GM21576 (cell line): ENCODE measurements at regions not wholly inside any gene's neighbourhood (a gene's known extent, or its start where the extent isn't known, plus 50 kb on each side); places are given as distances from the start of the nearest gene placed in this dataset.

Source experiments
- ATAC-seq: cut with Tn5 transposase; IDR thresholded peaks from one replicate; pipeline ENCODE4 v1.9.1; 2021; ENCODE audit warnings: mild to moderate bottlenecking, moderate library complexity; ENCODE audit not compliant: unreplicated experiment

DNA sequence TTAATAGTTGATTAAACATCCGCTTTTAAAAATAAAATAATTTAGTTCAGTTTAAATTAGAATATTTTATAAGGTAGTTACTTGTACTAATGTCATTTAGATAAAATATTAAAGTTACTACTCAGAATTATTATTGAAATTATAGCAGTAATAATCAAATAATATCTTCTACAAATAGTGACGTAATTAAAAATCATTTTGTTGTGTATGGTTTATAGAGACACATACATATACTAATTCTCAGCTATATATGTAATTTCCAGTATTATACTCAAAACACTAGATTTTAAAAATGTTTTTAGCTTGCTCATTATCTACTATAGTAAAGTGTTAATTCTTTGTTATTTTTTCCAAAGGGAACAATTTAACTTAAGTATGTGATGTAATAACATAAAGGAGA, 435.2 kb upstream of the MANEA start:
- ATAC-seq, result no peak

DNA sequence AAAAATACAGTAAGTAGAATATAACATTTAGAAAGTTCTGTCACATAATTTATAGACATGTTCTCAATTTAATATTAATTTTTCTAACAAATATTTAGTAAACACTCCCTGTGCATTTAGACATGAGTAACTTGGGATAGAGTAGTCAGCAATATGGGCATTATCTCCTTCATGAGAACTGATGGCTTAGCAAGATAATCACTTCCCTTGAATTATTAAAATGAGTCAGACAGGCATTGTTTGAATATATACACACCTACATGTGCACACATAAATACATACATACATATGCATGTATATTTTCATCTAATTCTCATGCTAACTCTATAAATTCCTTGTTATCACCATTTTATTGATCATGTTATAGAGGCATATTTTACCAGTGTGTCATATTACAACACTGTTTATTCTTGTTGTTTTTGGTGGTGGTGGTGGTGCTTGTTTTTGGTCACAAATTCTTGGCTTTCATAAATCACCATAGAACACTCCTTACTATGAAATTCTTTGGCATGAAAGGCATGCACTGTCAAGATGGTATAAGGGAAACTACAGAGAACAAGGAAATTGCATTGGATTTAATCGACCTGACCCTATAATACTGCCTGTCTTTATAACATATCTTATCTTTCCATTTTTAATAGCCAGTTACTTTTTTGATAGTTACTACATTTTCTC, 434.5 kb upstream of the MANEA start:
- ATAC-seq, result no peak

DNA sequence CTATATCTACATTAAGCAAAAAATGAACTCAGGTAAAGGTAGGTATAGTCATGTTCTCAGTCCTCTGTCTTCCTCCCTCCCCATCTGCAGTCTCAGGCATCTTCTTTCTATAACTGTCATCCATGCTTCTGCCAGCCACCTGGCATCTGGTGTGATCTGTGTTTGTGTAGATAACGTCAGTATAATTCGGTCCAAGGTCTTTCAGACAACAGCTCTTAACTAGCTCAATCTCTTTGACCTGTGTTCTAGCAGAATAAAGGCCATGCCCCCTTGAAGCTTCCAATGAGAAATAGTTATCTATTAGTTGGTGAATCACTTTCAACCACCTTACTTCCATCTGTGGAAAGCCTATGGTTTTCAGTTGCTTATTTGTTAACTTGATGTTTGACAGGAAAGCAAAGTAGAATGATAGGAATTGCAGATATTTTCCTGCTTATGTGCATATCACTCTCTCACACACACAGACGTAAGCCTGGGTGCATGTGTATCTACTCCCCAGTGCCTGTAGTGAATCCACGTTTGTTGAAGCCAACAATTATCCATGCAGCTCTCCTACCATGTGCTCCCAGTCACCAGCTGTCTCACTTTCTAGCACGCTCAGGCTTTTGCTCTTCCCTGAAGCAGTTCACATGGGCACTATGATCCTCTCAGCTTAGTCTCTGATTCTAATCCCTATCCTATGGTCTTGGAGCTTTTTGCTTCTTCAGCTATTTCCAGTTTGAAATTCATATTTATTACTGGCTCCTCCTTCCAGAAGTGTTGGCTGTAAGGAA, 433.7 kb upstream of the MANEA start:
- ATAC-seq, result no peak

DNA sequence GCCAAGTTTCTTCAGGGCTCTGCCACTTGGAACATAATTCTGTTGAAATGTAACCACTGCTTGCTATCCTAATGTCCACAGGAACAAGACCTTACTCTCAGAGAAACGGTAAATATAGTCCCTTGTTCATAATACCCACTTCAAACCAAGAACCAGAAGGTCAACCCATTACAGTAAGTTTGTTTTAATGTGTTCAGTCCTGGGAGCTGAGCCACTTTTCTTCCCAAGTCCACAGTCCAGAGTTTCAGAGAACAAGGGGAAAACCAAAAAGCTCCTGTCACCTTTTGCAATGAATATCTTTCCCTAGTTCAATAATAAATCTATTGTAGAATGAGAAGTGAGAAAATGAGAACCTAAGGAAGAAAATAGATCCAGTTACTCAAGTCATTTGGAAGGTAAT, 431.9 kb upstream of the MANEA start:
- ATAC-seq, result no peak

DNA sequence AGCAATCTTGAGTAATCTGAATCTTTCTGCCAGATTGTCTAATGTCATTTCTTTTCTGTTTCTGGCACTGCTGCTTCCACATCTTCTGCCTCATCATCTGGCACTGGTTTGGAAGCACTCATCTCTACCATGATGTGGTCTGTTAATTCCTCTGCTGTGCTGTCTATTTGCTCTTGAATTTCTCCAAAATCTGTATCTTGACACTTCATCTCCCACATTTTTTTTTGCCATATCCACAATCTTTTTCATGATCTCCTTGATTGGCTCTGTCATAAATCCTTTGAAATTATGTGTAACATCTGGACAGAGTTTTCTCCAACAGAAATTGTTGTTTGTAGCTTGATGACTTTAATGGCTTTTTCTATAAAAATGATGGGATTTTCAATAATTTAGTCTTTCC, 417.8 kb upstream of the MANEA start:
- no peak for ATAC-seq

DNA sequence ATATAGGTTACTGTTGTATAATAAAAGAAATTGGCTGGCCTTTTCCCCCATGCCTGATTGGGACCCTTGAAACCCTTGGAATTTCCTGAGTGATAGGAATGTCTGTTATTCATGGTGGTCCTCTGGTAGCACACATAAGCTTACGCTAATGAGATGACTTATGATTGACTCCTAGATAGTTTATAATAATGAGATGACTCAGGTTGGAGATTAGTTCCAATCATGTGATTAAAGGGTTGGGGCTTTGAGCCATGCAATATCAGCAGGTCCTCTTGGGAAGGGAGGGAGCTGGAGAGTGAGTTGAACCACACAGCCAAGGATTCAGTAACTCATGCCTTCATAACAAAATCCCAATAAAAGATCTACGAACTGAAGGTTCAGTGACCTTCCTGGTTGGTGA, 407.6 kb upstream of the MANEA start:
- no peak for ATAC-seq

DNA sequence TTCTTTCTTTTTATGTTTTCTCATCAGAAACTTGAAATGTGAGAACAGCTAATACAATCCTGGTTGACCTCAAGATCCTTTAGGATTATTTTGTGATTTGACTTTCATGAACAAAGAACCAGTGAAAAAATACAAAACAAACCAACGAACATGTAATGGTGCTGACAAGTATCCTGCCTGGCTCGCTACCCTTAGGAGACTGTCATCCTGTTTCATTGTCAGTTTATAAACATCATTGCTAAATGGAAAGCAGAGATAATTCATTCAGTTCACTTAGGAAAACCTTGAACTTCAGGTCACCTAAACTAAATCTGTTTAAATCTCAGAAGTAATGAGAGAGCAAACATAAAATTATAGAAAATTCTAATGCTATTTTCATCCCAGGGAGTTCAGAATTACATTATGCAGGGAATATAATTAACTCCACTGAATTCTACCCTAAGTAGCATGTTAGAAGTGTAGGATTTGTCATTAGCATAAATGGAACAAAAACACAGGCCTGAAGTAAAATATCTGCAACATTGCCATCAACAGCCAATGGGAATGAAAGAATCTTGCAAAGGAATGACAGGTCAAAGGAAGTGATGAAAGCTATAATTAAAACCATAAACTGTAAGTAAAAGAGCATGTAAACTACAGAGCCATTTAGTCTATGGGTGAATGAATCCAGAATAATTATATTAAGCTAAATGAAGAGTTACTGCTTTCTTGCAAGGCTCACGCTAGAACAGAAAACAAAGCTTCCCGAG, 401.2 kb upstream of the MANEA start:
- no peak for ATAC-seq

DNA sequence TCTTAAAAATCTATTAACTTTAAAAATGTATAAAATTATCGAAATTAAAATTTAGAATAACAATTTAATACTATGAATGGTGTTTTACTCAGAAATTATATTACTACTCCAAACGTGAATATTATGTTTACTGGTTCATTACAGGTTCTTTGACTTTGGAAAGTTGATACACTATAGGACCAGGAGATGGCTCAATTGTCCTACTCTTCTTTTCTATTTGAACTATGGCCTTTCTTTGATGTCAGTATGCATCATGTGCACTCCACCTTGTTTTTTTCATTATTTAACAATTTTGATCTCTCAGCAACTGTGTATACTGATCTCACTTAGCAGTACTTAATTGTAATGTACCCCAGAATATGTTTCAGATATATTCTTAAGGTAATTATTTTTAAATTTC, 391.5 kb upstream of the MANEA start:
- ATAC-seq, result no peak

DNA sequence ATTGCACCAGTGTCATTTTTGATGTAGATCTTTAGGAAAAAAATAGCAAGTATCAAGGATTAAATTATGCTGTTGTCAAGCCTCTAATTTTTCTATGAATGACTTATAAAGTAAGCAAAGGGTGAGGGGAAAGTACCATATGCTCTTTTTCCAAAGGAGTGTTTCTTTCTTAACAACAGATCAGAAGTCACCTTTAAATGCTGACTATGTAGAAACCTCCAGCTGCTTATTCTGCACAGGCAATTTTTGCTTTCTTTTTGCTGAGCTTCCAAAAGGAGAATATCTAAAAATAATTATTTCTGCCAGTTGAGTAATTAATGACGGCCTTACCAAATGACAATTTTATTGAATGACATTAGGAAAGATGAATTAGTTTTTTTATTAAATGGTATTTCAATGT, 390.6 kb upstream of the MANEA start:
- ATAC-seq, result no peak

DNA sequence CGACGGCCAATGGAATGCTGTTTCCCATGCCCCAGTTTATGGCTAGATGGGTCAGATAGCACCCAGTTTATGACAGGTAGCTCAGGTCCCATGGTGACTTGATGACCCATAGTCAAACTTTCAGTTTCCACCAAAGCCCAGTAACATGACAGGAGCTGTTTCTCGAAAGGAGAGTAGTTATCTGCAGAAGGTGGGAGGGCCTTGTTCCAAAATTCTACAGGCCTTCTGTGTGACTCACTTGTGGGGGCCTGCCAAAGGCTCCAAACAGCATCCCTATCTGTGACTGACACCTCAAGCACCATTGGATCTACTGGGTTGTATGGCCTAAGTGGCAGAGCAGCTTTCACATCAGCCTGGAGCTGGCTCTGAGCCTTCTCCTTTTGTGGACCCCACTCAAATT, 379.7 kb upstream of the MANEA start:
- ATAC-seq, result no peak

DNA sequence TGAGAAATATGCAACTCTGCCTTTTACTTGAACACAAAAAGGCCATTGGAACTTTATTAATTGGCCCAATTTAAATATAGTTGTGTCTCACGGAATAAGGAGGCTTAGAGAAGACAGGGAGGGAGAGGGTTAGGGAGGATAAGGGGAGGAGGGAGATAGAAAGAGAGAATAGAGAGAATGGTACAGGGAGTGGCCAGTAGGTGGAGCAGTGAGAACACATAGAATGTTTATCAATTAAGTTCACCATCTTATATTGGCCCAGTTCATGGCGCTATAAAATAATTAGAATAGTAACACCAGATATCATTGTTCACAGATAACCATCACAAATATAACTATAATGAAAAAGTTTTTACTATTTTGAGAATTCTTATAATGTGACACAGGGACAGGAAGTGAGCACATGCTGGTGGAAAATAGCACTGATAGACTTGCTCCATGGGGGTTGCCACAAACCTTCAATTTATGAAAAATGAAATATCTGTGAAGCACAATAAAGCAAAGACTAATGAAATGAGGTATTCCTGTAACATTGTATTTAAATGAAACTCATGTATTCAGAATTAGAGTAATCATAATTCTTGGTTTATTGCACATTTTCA, 374.1 kb upstream of the MANEA start:
- peak; percentile 94 for ATAC-seq

DNA sequence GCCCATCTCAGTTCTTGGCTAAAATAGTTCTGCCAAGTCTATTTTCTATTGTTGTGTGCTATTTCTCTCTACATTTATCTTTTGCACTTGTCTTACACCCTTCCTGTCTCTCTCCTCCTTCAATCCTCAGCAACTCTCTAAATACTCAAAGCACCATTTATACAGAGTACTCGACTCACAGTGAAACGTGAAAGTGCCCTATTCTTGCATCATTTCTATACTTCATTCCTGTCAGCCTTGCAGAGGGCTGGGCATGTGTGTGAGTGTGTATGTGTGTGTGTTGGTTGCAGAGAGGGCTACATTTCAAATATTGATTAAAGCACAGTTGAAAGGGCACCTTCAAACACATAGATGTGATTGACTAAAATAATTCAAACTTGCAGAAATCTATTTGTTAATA, 373.2 kb upstream of the MANEA start:
- no peak for ATAC-seq

DNA sequence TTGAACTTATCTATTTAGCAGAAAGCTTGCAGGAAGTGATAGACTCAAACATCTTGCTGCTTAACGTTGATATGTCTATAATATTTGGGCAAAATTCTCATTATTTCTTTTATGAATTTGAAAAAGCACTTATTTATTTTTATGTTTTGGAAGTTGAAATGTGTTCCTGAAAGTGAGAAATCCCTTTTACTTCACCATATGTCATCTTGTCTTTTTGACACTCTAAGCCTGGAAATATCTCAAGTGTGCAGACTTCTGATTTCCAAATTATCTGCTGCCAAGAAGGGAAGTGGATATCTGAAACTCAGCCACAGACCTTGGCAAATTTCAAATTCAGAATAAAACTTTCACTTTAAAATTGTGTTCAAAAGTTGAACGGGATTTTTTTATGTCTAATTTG, 368.7 kb upstream of the MANEA start:
- ATAC-seq, result no peak

DNA sequence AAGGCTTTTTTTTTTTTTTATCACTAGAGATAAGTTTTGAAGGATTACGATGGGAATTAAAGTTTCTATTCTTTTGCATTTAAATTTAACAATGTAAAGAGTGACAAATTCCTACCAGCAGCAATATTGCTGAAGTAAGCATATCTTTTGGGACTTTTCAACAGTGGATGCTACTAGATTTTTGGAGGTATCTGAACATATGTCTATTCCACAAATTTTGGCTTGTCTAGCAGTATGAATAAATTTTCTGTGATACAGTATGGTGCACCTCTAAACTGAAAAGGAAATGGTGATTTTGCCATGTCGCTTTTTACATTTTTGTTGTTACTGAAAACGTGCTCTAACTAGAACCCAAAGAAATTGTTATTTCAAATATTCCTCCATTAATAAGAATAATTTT, 368.3 kb upstream of the MANEA start:
- no peak for ATAC-seq

DNA sequence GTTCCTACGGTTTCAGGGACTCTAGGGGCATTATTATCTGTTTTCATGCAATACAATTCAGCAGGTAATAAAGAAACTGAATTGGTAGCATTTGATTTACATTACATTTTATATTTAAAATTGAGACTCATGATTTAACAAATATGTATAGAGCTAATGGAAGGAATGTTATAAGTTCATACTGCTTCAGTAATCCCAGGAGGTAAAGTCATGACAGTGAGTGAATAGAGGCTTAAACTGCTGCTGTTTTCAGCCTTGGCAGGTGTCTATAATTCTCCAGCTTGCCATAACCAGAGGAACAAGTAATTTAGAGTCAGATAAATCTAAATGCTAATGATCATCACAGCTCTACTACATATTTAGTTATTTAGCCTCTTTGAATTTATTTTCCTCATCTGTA, 360.8 kb upstream of the MANEA start:
- ATAC-seq, result no peak

DNA sequence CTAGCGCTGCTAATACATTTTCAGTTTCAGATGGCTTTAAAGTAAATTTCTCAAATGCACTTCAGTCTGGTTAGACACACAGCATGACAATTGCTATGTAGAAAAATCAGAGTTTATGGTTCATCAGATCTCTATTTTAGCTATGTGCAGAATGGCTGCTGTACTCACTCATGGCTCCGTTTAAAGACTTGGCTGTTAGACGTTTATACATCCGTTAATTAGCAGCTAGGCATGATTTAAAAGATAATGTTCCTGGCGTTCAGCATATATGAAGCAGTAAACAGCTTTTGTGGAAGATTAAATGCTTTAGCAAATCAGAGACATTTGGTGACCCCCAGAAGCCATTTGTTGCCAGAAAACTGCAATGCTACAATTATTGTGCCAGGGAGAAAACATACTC, 350.0 kb upstream of the MANEA start:
- no peak for ATAC-seq

DNA sequence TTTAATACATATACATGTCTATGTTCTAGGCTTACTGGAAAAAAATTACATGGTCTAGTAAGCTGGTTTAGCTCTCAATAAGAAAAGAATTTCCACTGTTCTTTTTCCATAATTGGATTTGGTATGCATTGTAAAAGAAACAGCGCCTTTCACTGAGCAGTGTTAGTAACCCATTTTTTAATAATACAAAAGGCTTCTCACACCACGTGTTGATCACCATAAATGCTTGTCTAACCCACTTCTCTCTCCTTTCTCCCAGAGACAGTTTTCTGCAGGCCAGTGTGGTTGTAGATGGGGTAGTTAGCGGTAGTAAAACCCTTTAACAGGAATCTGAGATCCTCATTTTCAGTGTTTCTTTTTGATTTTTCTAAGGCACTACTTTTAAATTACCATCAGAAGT, 348.7 kb upstream of the MANEA start:
- no peak for ATAC-seq

DNA sequence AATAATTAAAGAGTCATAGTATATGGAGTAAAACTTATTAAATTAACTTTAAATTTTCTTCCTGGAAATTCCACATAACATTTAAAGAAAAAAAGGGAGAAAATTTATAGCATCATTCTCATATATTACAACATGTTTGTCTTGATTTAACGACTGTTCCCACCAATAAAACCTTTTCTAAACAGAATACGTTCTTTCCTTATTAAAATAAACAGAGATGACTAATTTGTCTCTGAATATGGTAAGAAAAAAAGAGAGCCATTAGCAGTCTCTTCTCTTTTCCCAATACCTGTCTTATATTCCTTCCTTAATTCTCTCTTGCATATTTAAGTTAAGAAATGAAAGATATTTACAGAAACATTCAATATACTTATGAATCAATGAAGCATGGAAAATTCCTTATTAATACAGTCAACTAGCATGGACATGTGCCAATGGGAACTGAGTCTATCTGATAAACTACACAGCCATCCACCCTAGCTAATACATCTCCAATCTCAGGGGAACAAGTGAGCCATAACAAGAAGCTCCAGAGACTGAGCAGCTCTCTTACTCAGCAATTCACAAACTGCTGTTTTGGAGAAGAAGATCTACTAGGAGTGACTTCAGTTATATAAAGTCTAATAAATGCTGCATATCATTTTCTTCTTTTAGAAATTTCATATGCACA, 347.1 kb upstream of the MANEA start:
- ATAC-seq, result no peak

DNA sequence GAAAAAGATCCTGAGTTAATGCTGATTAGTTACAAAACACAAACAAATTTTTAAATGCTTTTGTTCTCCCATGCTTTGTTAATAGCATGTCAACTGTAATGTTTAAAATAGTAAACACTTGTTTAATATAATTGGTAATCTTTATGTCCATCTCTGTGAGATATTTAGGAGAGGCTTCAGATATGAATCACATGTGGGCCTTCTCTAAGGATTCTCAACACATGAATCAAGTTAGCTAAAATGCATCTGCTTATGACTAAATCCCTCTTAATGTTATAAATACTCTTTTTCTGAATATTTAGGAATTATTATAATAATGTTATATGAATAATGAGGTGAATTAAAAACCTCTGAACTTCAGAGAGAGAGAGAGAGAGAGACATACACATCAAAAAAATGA, 345.9 kb upstream of the MANEA start:
- no peak for ATAC-seq

DNA sequence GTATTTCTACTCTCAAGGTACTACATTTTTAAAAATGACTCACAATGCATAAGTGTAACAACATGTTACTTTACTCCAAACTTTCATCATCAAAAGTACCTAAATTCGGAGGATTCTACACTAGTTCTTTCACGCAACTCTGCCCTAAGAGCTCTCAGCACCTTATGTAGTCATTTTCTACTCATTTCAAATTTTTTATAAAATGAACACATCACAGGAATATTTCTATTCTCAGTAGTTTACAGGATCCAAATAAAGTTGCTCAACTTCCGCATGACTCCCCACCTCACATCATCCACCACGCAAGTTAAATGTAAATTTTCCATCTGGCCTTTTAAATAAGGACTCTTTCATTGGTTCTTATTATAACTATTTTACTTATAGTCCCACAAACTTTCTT, 344.9 kb upstream of the MANEA start:
- no peak for ATAC-seq

DNA sequence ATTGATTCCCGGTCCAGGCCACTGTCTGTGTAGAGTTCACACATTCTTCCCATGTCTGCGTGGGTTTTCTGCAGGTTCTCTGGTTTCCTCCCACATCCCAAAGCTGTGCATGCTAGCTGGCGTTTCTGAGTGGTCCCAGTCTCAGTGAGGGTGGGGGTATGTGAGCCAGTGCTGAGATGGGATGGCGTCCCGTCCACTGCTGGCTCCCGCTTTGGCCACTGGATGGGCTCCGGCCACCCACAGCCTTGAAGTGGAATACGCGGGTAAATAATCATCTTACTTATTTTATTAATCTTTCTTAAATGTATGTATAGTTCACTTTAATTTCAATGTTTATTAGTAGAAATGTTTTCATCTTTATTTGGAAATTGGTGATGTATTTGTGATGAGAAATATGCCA, 343.5 kb upstream of the MANEA start:
- no peak for ATAC-seq
